SK-N-SH (cell line): ENCODE measurements at regions not wholly inside any gene's neighbourhood (a gene's known extent, or its start where the extent isn't known, plus 50 kb on each side); places are given as distances from the start of the nearest gene placed in this dataset.

Experiments
- CTCF ChIA-PET: fragments of 300-600, 350-600 bp; formaldehyde crosslinking; extraction: SDS; loops from one replicate; lab custom pipeline; 2021; lab: Yijun Ruan, JAX
- POLR2A ChIA-PET: fragments of 350-600 bp; sonication (Branson Sonifier 250); formaldehyde crosslinking; extraction: SDS; loops from one replicate; lab custom pipeline; 2020; ENCODE audit warnings: antibody characterized with exemption, inconsistent platforms; lab: Yijun Ruan, JAX
- DNase-seq: peaks from one replicate; pipeline ENCODE4 v3.0.0; 2012
- H2AFZ ChIP-seq: fragments of 200-600 bp; sonication (generic); 2 replicates; pipeline ENCODE4 v1.8.1; 2016; ENCODE audit warnings: antibody characterized with exemption, mild to moderate bottlenecking, low read depth
- H3F3A ChIP-seq: fragments of 200-600 bp; sonication (generic); replicated peaks from 2 replicates; pipeline ENCODE3; 2016; ENCODE audit warnings: antibody characterized with exemption, mild to moderate bottlenecking; ENCODE audit not compliant: insufficient read depth
- H3K27ac ChIP-seq, 2 experiments: fragments of 200-500 bp in 1 of 2; fragments of 200-600 bp in 1 of 2; sonication (Bioruptor generic) in 1 of 2; sonication (generic), shearing (Covaris generic) in 1 of 2; 2 replicates each; pipeline versions ENCODE4 v1.5.1 to v1.6.1; 2014 to 2016; ENCODE audit warnings: low read depth in 2 of 2, inconsistent platforms in 1 of 2, low read length in 1 of 2, mild to moderate bottlenecking in 1 of 2, mixed read lengths in 1 of 2
- H3K27me3 ChIP-seq: fragments of 200-600 bp; sonication (generic), shearing (Covaris generic); 2 replicates; pipeline ENCODE4 v1.6.1; 2016; ENCODE audit warnings: mixed run types; ENCODE audit not compliant: insufficient read depth
- H3K36me3 ChIP-seq, 2 experiments: fragments of 200-500 bp in 1 of 2; fragments of 200-600 bp in 1 of 2; sonication (Bioruptor generic) in 1 of 2; sonication (generic) in 1 of 2; replicated peaks in 1 of 2; 2 replicates each; pipeline versions ENCODE3 to v1.5.1; 2014 to 2016; ENCODE audit warnings: low read length in 1 of 2, mild to moderate bottlenecking in 1 of 2; ENCODE audit not compliant: insufficient read depth in 2 of 2, control insufficient read depth in 1 of 2
- H3K4me1 ChIP-seq, 2 experiments: fragments of 200-500 bp in 1 of 2; fragments of 200-600 bp in 1 of 2; sonication (Bioruptor generic) in 1 of 2; sonication (generic), shearing (Covaris generic) in 1 of 2; 2 replicates each; pipeline versions ENCODE4 v1.5.1 to v1.6.1; 2014 to 2016; ENCODE audit warnings: low read depth in 1 of 2, low read length in 1 of 2, mixed run types in 1 of 2; ENCODE audit not compliant: insufficient read depth in 2 of 2, control insufficient read depth in 1 of 2
- H3K4me2 ChIP-seq: fragments of 200-600 bp; sonication (generic), shearing (Covaris generic); 2 replicates; pipeline ENCODE4 v1.6.1; 2017; ENCODE audit warnings: mixed run types
- H3K4me3 ChIP-seq, 2 experiments: fragments of 200-500 bp in 1 of 2; fragments of 200-600 bp in 1 of 2; sonication (Bioruptor generic) in 1 of 2; sonication (generic), shearing (Covaris generic) in 1 of 2; 2 replicates each; pipeline versions ENCODE4 v1.5.1 to v1.8.1; 2014 to 2016; ENCODE audit warnings: low read depth in 2 of 2, inconsistent platforms in 1 of 2, low read length in 1 of 2, mild to moderate bottlenecking in 1 of 2, mixed read lengths in 1 of 2, moderate library complexity in 1 of 2
- H3K79me2 ChIP-seq: fragments of 200-600 bp; sonication (generic); 2 replicates; pipeline ENCODE4 v1.8.1; 2017; ENCODE audit warnings: mild to moderate bottlenecking; ENCODE audit not compliant: insufficient read depth
- H3K9ac ChIP-seq: fragments of 200-600 bp; sonication (generic); 2 replicates; pipeline ENCODE4 v1.6.1; 2017; ENCODE audit warnings: mixed run types
- H3K9me2 ChIP-seq: fragments of 200-600 bp; sonication (generic); 2 replicates; pipeline ENCODE4 v1.6.1; 2017; ENCODE audit warnings: mixed run types
- H3K9me3 ChIP-seq: fragments of 200-600 bp; sonication (generic); 2 replicates; pipeline ENCODE4 v1.6.1; 2017; ENCODE audit warnings: mixed run types, mild to moderate bottlenecking, moderate library complexity
- H4K20me1 ChIP-seq: fragments of 200-600 bp; sonication (generic); 2 replicates; pipeline ENCODE4 v1.6.1; 2017; ENCODE audit warnings: mild to moderate bottlenecking, mixed run types; ENCODE audit not compliant: insufficient read depth
- CHD2 ChIP-seq: fragments of 150-350 bp; IDR thresholded peaks from 2 replicates; pipeline ENCODE4 v1.6.1; 2018; ENCODE audit warnings: low read length; ENCODE audit not compliant: partially characterized antibody
- CTCF ChIP-seq: fragments of 200-600 bp; sonication (generic); IDR thresholded peaks from 2 replicates; pipeline ENCODE4 v1.6.1; 2017; ENCODE audit warnings: antibody characterized with exemption, mild to moderate bottlenecking, moderate library complexity
- ELF1 ChIP-seq: IDR thresholded peaks from 2 replicates; pipeline ENCODE4 v1.4.0; 2012
- EP300 ChIP-seq, 2 experiments: IDR thresholded peaks; 2 replicates each; pipeline versions ENCODE4 v1.4.0 to v1.6.1; 2012; ENCODE audit warnings: borderline replicate concordance in 1 of 2, low read depth in 1 of 2, low read length in 1 of 2
- EZH2phosphoT487 ChIP-seq: fragments of 200-600 bp; sonication (generic); IDR thresholded peaks from 2 replicates; pipeline ENCODE4 v1.6.1; 2017; ENCODE audit warnings: low read depth, mixed run types, mild to moderate bottlenecking, antibody characterized with exemption, moderate library complexity, borderline replicate concordance
- FOXJ3 ChIP-seq: sonication (generic); formaldehyde crosslinking; IDR thresholded peaks from 2 replicates; pipeline ENCODE4 v1.5.1; 2020; ENCODE audit warnings: mild to moderate bottlenecking, missing genetic modification reagents
- GATA2 ChIP-seq: sonication (generic); formaldehyde crosslinking; IDR thresholded peaks from 2 replicates; pipeline ENCODE4 v1.5.0; 2020; ENCODE audit warnings: mild to moderate bottlenecking, missing genetic modification reagents
- IRF3 ChIP-seq: fragments of 150-350 bp; IDR thresholded peaks from 2 replicates; pipeline ENCODE4 v1.6.1; 2016; ENCODE audit warnings: mild to moderate bottlenecking, low read depth, low read length
- MEF2A ChIP-seq: IDR thresholded peaks from 2 replicates; pipeline ENCODE4 v1.4.0; 2012; ENCODE audit warnings: low read depth, borderline replicate concordance
- POLR2AphosphoS5 ChIP-seq: IDR thresholded peaks from 2 replicates; pipeline ENCODE4 v1.6.1; 2012; ENCODE audit warnings: low read depth, low read length
- RAD21 ChIP-seq: IDR thresholded peaks from 2 replicates; pipeline ENCODE4 v1.6.1; 2012; ENCODE audit warnings: mild to moderate bottlenecking, low read length
- RCOR1 ChIP-seq: fragments of 150-350 bp; IDR thresholded peaks from 2 replicates; pipeline ENCODE4 v1.6.1; 2017; ENCODE audit warnings: antibody characterized with exemption, low read length
- SMC3 ChIP-seq: IDR thresholded peaks from 2 replicates; pipeline ENCODE4 v1.6.1; 2012; ENCODE audit warnings: low read depth, low read length, improper control_type of control experiment
- TAF1 ChIP-seq: IDR thresholded peaks from 2 replicates; pipeline ENCODE4 v1.6.1; 2012; ENCODE audit warnings: low read depth, mild to moderate bottlenecking, low read length, moderate library complexity, borderline replicate concordance
- TEAD4 ChIP-seq: IDR thresholded peaks from 2 replicates; pipeline ENCODE4 v1.4.0; 2012; ENCODE audit warnings: mild to moderate bottlenecking, borderline replicate concordance; ENCODE audit not compliant: insufficient read depth
- YY1 ChIP-seq: IDR thresholded peaks from 2 replicates; pipeline ENCODE4 v1.4.0; 2012; ENCODE audit warnings: low read depth, mild to moderate bottlenecking
- WGBS: methylation state at CpG from one replicate; pipeline ENCODE4 v1.1.6; 2017; ENCODE audit warnings: low lambda C conversion rate; 5-methylcytosine and 5-hydroxymethylcytosine counted together
- TF ChIP-seq, protein P1 (sequence below): IDR thresholded peaks from 2 replicates; pipeline ENCODE4 v1.6.1; 2012; ENCODE audit warnings: mild to moderate bottlenecking, low read depth, low read length, moderate library complexity
- TF ChIP-seq, protein P2 (sequence below): IDR thresholded peaks from 2 replicates; pipeline ENCODE4; 2012
- TF ChIP-seq, protein P3 (sequence below): fragments of 150-350 bp; IDR thresholded peaks from 2 replicates; pipeline ENCODE4 v1.6.1; 2017; ENCODE audit warnings: antibody characterized with exemption, low read length, low read depth, borderline replicate concordance
- TF ChIP-seq, protein P4 (sequence below): IDR thresholded peaks from 2 replicates; pipeline ENCODE4 v1.4.0; 2012; ENCODE audit warnings: low read depth, borderline replicate concordance
- TF ChIP-seq, protein P5 (sequence below): IDR thresholded peaks from 2 replicates; pipeline ENCODE4 v1.4.0; 2012; ENCODE audit warnings: low read depth, borderline replicate concordance

GRCh38 chr3:112699436-112699978, 58.6 kb upstream of the CCDC80 start:
- Histone ChIP-seq H3K4me2 (peak overlapping the region; percentile 46), H3K4me1 (no peaks in the 10 kb centered on the region)
- POLR2A ChIA-PET = no interaction called here
- TF ChIP-seq FOXJ3 = no peak
- TF ChIP-seq, protein P1, sequence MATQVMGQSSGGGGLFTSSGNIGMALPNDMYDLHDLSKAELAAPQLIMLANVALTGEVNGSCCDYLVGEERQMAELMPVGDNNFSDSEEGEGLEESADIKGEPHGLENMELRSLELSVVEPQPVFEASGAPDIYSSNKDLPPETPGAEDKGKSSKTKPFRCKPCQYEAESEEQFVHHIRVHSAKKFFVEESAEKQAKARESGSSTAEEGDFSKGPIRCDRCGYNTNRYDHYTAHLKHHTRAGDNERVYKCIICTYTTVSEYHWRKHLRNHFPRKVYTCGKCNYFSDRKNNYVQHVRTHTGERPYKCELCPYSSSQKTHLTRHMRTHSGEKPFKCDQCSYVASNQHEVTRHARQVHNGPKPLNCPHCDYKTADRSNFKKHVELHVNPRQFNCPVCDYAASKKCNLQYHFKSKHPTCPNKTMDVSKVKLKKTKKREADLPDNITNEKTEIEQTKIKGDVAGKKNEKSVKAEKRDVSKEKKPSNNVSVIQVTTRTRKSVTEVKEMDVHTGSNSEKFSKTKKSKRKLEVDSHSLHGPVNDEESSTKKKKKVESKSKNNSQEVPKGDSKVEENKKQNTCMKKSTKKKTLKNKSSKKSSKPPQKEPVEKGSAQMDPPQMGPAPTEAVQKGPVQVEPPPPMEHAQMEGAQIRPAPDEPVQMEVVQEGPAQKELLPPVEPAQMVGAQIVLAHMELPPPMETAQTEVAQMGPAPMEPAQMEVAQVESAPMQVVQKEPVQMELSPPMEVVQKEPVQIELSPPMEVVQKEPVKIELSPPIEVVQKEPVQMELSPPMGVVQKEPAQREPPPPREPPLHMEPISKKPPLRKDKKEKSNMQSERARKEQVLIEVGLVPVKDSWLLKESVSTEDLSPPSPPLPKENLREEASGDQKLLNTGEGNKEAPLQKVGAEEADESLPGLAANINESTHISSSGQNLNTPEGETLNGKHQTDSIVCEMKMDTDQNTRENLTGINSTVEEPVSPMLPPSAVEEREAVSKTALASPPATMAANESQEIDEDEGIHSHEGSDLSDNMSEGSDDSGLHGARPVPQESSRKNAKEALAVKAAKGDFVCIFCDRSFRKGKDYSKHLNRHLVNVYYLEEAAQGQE = no peak
- TF ChIP-seq GATA2 (CRISPR knock-in tag) = no peak
- TF ChIP-seq RAD21 = no peak
- TF ChIP-seq, protein P2, sequence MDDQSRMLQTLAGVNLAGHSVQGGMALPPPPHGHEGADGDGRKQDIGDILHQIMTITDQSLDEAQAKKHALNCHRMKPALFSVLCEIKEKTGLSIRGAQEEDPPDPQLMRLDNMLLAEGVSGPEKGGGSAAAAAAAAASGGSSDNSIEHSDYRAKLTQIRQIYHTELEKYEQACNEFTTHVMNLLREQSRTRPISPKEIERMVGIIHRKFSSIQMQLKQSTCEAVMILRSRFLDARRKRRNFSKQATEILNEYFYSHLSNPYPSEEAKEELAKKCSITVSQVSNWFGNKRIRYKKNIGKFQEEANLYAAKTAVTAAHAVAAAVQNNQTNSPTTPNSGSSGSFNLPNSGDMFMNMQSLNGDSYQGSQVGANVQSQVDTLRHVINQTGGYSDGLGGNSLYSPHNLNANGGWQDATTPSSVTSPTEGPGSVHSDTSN = peak; percentile 93
- TF ChIP-seq MEF2A = no peak
- TF ChIP-seq CTCF = peak; percentile 50
- TF ChIP-seq SMC3 = no peak
- peak; percentile 33; the same call in 1 of the 2 replicates for TF ChIP-seq POLR2AphosphoS5
- TF ChIP-seq TAF1 = no peak
- TF ChIP-seq, protein P3, sequence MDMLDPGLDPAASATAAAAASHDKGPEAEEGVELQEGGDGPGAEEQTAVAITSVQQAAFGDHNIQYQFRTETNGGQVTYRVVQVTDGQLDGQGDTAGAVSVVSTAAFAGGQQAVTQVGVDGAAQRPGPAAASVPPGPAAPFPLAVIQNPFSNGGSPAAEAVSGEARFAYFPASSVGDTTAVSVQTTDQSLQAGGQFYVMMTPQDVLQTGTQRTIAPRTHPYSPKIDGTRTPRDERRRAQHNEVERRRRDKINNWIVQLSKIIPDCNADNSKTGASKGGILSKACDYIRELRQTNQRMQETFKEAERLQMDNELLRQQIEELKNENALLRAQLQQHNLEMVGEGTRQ = no peak
- TF ChIP-seq ELF1 = 0 out of 2 replicates have a peak, but pooled peaks have one; percentile 7
- TF ChIP-seq, protein P4, sequence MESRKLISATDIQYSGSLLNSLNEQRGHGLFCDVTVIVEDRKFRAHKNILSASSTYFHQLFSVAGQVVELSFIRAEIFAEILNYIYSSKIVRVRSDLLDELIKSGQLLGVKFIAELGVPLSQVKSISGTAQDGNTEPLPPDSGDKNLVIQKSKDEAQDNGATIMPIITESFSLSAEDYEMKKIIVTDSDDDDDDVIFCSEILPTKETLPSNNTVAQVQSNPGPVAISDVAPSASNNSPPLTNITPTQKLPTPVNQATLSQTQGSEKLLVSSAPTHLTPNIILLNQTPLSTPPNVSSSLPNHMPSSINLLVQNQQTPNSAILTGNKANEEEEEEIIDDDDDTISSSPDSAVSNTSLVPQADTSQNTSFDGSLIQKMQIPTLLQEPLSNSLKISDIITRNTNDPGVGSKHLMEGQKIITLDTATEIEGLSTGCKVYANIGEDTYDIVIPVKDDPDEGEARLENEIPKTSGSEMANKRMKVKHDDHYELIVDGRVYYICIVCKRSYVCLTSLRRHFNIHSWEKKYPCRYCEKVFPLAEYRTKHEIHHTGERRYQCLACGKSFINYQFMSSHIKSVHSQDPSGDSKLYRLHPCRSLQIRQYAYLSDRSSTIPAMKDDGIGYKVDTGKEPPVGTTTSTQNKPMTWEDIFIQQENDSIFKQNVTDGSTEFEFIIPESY = peak; percentile 92
- TF ChIP-seq, protein P5, sequence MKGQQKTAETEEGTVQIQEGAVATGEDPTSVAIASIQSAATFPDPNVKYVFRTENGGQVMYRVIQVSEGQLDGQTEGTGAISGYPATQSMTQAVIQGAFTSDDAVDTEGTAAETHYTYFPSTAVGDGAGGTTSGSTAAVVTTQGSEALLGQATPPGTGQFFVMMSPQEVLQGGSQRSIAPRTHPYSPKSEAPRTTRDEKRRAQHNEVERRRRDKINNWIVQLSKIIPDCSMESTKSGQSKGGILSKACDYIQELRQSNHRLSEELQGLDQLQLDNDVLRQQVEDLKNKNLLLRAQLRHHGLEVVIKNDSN = no peak
- TF ChIP-seq CHD2 = no peak
- no peak for TF ChIP-seq RCOR1
- TF ChIP-seq IRF3 = no peak
- no peak for TF ChIP-seq YY1
- peak; percentile 77 for TF ChIP-seq TEAD4
- peak in 1 of 2 experiments; percentile 61; a peak in 1 of 4 replicates for TF ChIP-seq EP300 (IDR thresholded peaks at IDR 0.05; ENCODE audit: borderline replicate concordance in 1 of 2, low read depth in 1 of 2, low read length in 1 of 2)
- no peak for TF ChIP-seq EZH2phosphoT487

More at GRCh38 chr3:112699436-112699978, 58.6 kb upstream of the CCDC80 start:
- Histone ChIP-seq H4K20me1 (no peaks in the 10 kb centered on the region), H3K27ac (peak overlapping the region in 1 of 2 experiments; percentile 80; a peak in 2 of 4 replicates), H3K9me2 (no peaks in the 10 kb centered on the region), H3F3A (peaks cover 23% of the 10 kb centered on the region), H3K79me2 (no peaks in the 10 kb centered on the region), H2AFZ (peak overlapping the region; percentile 65; the same call in 1 of the 2 replicates), H3K9me3 (0 out of 2 replicates have a peak, but pooled peaks cover 6% of the 10 kb centered on the region), H3K27me3 (no peaks in the 10 kb centered on the region), H3K4me3 (no peak overlapping the region; a peak in 1 of 4 replicates), H3K36me3 (no peaks in the 10 kb centered on the region), H3K9ac (peak overlapping the region; percentile 41; the same call in 1 of the 2 replicates)
- CTCF ChIA-PET = no interaction called here
- DNase-seq = no peak
- WGBS = 13% methylated on average over 4 of the region's 4 CpGs
